Neural progenitor cell (in vitro differentiated cells): ENCODE measurements at regions not wholly inside any gene's neighbourhood (a gene's known extent, or its start where the extent isn't known, plus 50 kb on each side); places are given as distances from the start of the nearest gene placed in this dataset.
A peak's percentile ranks its signal among the peaks of the same experiment; 100 is the strongest.

ENCODE experiments used
- DNase-seq: peaks from one replicate; pipeline ENCODE4 v3.0.0-alpha.2; 2016; ENCODE audit warnings: low spot score
- H2AFZ ChIP-seq: fragments of 200-600 bp; sonication (generic); replicated peaks from 2 replicates; pipeline ENCODE4 v1.6.1; 2016; ENCODE audit warnings: antibody characterized with exemption
- H3F3A ChIP-seq: fragments of 200-600 bp; sonication (generic); 2 replicates; pipeline ENCODE4 v1.6.1; 2016; ENCODE audit warnings: antibody characterized with exemption, low read depth
- H3K27ac ChIP-seq: fragments of 200-600 bp; sonication (generic); 2 replicates; pipeline ENCODE4 v1.5.1; 2016; ENCODE audit warnings: mild to moderate bottlenecking
- H3K27me3 ChIP-seq: fragments of 200-600 bp; sonication (generic); 2 replicates; pipeline ENCODE4 v1.6.1; 2016; ENCODE audit warnings: mild to moderate bottlenecking, moderate library complexity
- H3K36me3 ChIP-seq: fragments of 200-600 bp; sonication (generic); 2 replicates; pipeline ENCODE4 v1.5.1; 2016
- H3K4me1 ChIP-seq: fragments of 200-600 bp; sonication (generic); 2 replicates; pipeline ENCODE4 v1.6.1; 2016; ENCODE audit warnings: mixed run types
- H3K4me2 ChIP-seq: fragments of 200-600 bp; sonication (generic); 2 replicates; pipeline ENCODE4 v1.6.1; 2016
- H3K4me3 ChIP-seq: fragments of 200-600 bp; sonication (generic); 2 replicates; pipeline ENCODE4 v1.5.1; 2016
- H3K79me2 ChIP-seq: fragments of 200-600 bp; sonication (generic); 2 replicates; pipeline ENCODE4 v1.6.1; 2016; ENCODE audit warnings: low read depth
- H3K9ac ChIP-seq: fragments of 200-600 bp; sonication (generic); 2 replicates; pipeline ENCODE4 v1.6.1; 2016
- H3K9me3 ChIP-seq: fragments of 200-600 bp; sonication (generic); 2 replicates; pipeline ENCODE4 v1.5.1; 2016; ENCODE audit warnings: low read depth
- H4K20me1 ChIP-seq: fragments of 200-600 bp; sonication (generic); 2 replicates; pipeline ENCODE4 v1.6.1; 2016; ENCODE audit warnings: low read depth
- H3K27ac Mint-ChIP-seq: 3 replicates; pipeline ENCODE4 v1.8.0; 2021; ENCODE audit warnings: mixed read lengths
- H3K27me3 Mint-ChIP-seq: 2 replicates; pipeline ENCODE4 v1.8.0; 2022; ENCODE audit warnings: low read depth, mild to moderate bottlenecking, inconsistent platforms, moderate library complexity, mixed read lengths; ENCODE audit not compliant: insufficient read depth
- H3K36me3 Mint-ChIP-seq: 3 replicates; pipeline ENCODE4 v1.8.0; 2021; ENCODE audit warnings: mixed read lengths
- H3K4me1 Mint-ChIP-seq: 3 replicates; pipeline ENCODE4 v1.8.0; 2021; ENCODE audit warnings: mixed read lengths
- H3K4me3 Mint-ChIP-seq: 3 replicates; pipeline ENCODE4 v1.8.0; 2021; ENCODE audit warnings: mild to moderate bottlenecking, moderate library complexity, mixed read lengths
- H3K9me3 Mint-ChIP-seq: 3 replicates; pipeline ENCODE4 v1.8.0; 2020; ENCODE audit warnings: mixed read lengths
- CTCF ChIP-seq: fragments of 200-600 bp; sonication (generic); IDR thresholded peaks from 2 replicates; pipeline ENCODE4 v1.5.1; 2017; ENCODE audit warnings: antibody characterized with exemption, mild to moderate bottlenecking
- EZH2 ChIP-seq: fragments of 200-600 bp; sonication (generic); IDR thresholded peaks from 2 replicates; pipeline ENCODE4 v1.6.1; 2017; ENCODE audit warnings: antibody characterized with exemption, mild to moderate bottlenecking, moderate library complexity
- EZH2phosphoT487 ChIP-seq: fragments of 200-600 bp; sonication (generic); IDR thresholded peaks from 2 replicates; pipeline ENCODE4 v1.6.1; 2017; ENCODE audit warnings: antibody characterized with exemption

GRCh38 chrX:140177821-140178220 lies 212.5 kb upstream of the CXorf66 start:
- H3K79me2 ChIP-seq, result no peaks in the 10 kb centered on the region
- H3K27me3 ChIP-seq, result no peaks in the 10 kb centered on the region
- no peak overlapping the region for H3K27ac ChIP-seq
- peaks cover 31% of the 10 kb centered on the region for H3K4me1 ChIP-seq
- peaks cover 20% of the 10 kb centered on the region for H3K4me1 Mint-ChIP-seq
- no peaks in the 10 kb centered on the region for H3K36me3 Mint-ChIP-seq
- no peak overlapping the region for H3K9ac ChIP-seq
- no peak overlapping the region for H3K4me3 ChIP-seq
- TF ChIP-seq EZH2phosphoT487, result no peak
- TF ChIP-seq CTCF, result no peak
- TF ChIP-seq EZH2, result no peak
- no peaks in the 10 kb centered on the region for H4K20me1 ChIP-seq
- peaks cover 21% of the 10 kb centered on the region for H3F3A ChIP-seq
- H3K27me3 Mint-ChIP-seq, result peaks cover 9% of the 10 kb centered on the region
- H3K4me3 Mint-ChIP-seq, result no peak overlapping the region
- H3K4me2 ChIP-seq, result peak overlapping the region; percentile 61
- no peak overlapping the region for H3K27ac Mint-ChIP-seq
- no peaks in the 10 kb centered on the region for H3K9me3 ChIP-seq
- H2AFZ ChIP-seq, result no peak overlapping the region
- DNase-seq, result peak; percentile 48
- H3K36me3 ChIP-seq, result no peaks in the 10 kb centered on the region
- peaks cover 5% of the 10 kb centered on the region for H3K9me3 Mint-ChIP-seq

- Histone ChIP-seq H3K36me3 (no peaks in the 10 kb centered on the region), H3K79me2 (no peaks in the 10 kb centered on the region), H4K20me1 (no peaks in the 10 kb centered on the region), H3K9me3 (no peaks in the 10 kb centered on the region), H3K4me2 (no peak overlapping the region), H3F3A (peaks cover 4% of the 10 kb centered on the region), H3K9ac (no peak overlapping the region), H2AFZ (no peak overlapping the region), H3K4me1 (peaks cover 15% of the 10 kb centered on the region), H3K27ac (no peak overlapping the region), H3K4me3 (no peak overlapping the region), H3K27me3 (no peaks in the 10 kb centered on the region)
- TF ChIP-seq EZH2 (no peak), CTCF (no peak), EZH2phosphoT487 (no peak)
- Mint-ChIP-seq H3K9me3 (peaks cover 19% of the 10 kb centered on the region), H3K27me3 (peaks cover 2% of the 10 kb centered on the region), H3K36me3 (no peaks in the 10 kb centered on the region), H3K4me1 (peaks cover 13% of the 10 kb centered on the region), H3K27ac (no peak overlapping the region), H3K4me3 (no peak overlapping the region)
- DNase-seq, result no peak
Observed at GRCh38 chrX:140172401-140172800, 207.1 kb upstream of the CXorf66 start.

GRCh38 chrX:140167551-140167950 lies 202.2 kb upstream of the CXorf66 start:
- peaks cover 24% of the 10 kb centered on the region for H3K4me1 ChIP-seq
- no peak for TF ChIP-seq EZH2phosphoT487
- TF ChIP-seq CTCF, result no peak
- no peak for TF ChIP-seq EZH2
- H3F3A ChIP-seq, result no peaks in the 10 kb centered on the region
- peaks cover 14% of the 10 kb centered on the region for H3K9me3 Mint-ChIP-seq
- H4K20me1 ChIP-seq, result no peaks in the 10 kb centered on the region
- peaks cover 2% of the 10 kb centered on the region for H3K27me3 Mint-ChIP-seq
- no peak overlapping the region for H3K27ac Mint-ChIP-seq
- no peaks in the 10 kb centered on the region for H3K27me3 ChIP-seq
- H3K79me2 ChIP-seq, result no peaks in the 10 kb centered on the region
- DNase-seq, result no peak
- no peak overlapping the region for H3K4me3 Mint-ChIP-seq
- H3K36me3 ChIP-seq, result no peaks in the 10 kb centered on the region
- no peak overlapping the region for H2AFZ ChIP-seq
- no peaks in the 10 kb centered on the region for H3K9me3 ChIP-seq
- no peak overlapping the region for H3K4me2 ChIP-seq
- H3K4me3 ChIP-seq, result no peak overlapping the region
- no peak overlapping the region for H3K27ac ChIP-seq
- peaks cover 9% of the 10 kb centered on the region for H3K4me1 Mint-ChIP-seq
- no peaks in the 10 kb centered on the region for H3K36me3 Mint-ChIP-seq
- no peak overlapping the region for H3K9ac ChIP-seq
